Tibial artery (tissue), 4 donors: ENCODE measurements at regions not wholly inside any gene's neighbourhood (a gene's known extent, or its start where the extent isn't known, plus 50 kb on each side); places are given as distances from the start of the nearest gene placed in this dataset.

Experiments used
- DNase-seq, 2 donors: peaks; one replicate each; pipeline ENCODE4 v3.0.0-alpha.2; 2019
- H3K27ac ChIP-seq, 2 donors: fragments of 200-600 bp; sonication (generic) in 1 of 2; 1 replicate in 1 of 2; 2 replicates in 1 of 2; pipeline ENCODE4 v1.5.1; 2018 to 2019; ENCODE audit warnings: mild to moderate bottlenecking in 1 of 2
- H3K27me3 ChIP-seq, 2 donors: fragments of 200-600 bp; sonication (generic) in 1 of 2; one replicate each; pipeline versions ENCODE4 v1.5.1 to v1.6.0; 2016 to 2019
- H3K36me3 ChIP-seq, 3 donors: fragments of 200-600 bp; sonication (generic) in 2 of 3; one replicate each; pipeline ENCODE4 v1.5.1; 2016 to 2019; ENCODE audit warnings: mild to moderate bottlenecking in 2 of 3
- H3K4me1 ChIP-seq, 4 donors: fragments of 200-600 bp; sonication (generic) in 2 of 4; 1 replicate in 3 of 4; 2 replicates in 1 of 4; pipeline ENCODE4 v1.5.1; 2016 to 2019
- H3K4me3 ChIP-seq, 2 donors: fragments of 200-600 bp; sonication (generic) in 1 of 2; 1 replicate in 1 of 2; 2 replicates in 1 of 2; pipeline ENCODE4 v1.5.1; 2018 to 2019; ENCODE audit warnings: mild to moderate bottlenecking in 2 of 2
- H3K9me3 ChIP-seq, 3 donors: fragments of 200-600 bp; sonication (generic) in 1 of 3; one replicate each; pipeline ENCODE4 v1.5.1; 2016 to 2019
- CTCF ChIP-seq, 2 experiments: fragments of 200-600 bp in 1 of 2; fragments of 450-650 bp in 1 of 2; IDR thresholded peaks; one replicate each; pipeline ENCODE4 v1.5.1; 2017 to 2019; ENCODE audit warnings: antibody characterized with exemption in 2 of 2, mild to moderate bottlenecking in 1 of 2, moderate library complexity in 1 of 2
- intact Hi-C: fragments of 100-400 bp; cut with DNase I; formaldehyde crosslinking; loops from one replicate; pipeline ENCODE4 v1.15.0; 2023; ENCODE audit warnings: low total_unique reads

GRCh38 chr5:98102936-98103335 is 670.5 kb upstream of the RGMB start:
- H3K27ac ChIP-seq: no peak overlapping the region
- no peak for TF ChIP-seq CTCF (IDR thresholded peaks at IDR 0.05)
- H3K9me3 ChIP-seq: no peaks in the 10 kb centered on the region
- no peaks in the 10 kb centered on the region for H3K4me1 ChIP-seq
- intact Hi-C loops: no loop called here
- no peaks in the 10 kb centered on the region for H3K27me3 ChIP-seq
- DNase-seq: no peak
- H3K4me3 ChIP-seq: no peak overlapping the region
- no peaks in the 10 kb centered on the region for H3K36me3 ChIP-seq

- no peaks in the 10 kb centered on the region for H3K36me3 ChIP-seq
- intact Hi-C loops: no loop called here
- no peaks in the 10 kb centered on the region for H3K4me1 ChIP-seq
- no peak for DNase-seq
- no peak overlapping the region for H3K27ac ChIP-seq
- H3K9me3 ChIP-seq: no peaks in the 10 kb centered on the region
- H3K27me3 ChIP-seq: no peaks in the 10 kb centered on the region
- no peak for TF ChIP-seq CTCF (IDR thresholded peaks at IDR 0.05)
- H3K4me3 ChIP-seq: no peak overlapping the region
These were observed 669.7 kb upstream of the RGMB start for GRCh38 chr5:98103807-98104206.

GRCh38 chr5:98104454-98105188 is 668.8 kb upstream of the RGMB start:
- Histone ChIP-seq H3K27ac (no peak overlapping the region), H3K4me3 (no peak overlapping the region), H3K4me1 (no peaks in the 10 kb centered on the region), H3K27me3 (no peaks in the 10 kb centered on the region), H3K9me3 (no peaks in the 10 kb centered on the region), H3K36me3 (no peaks in the 10 kb centered on the region)
- intact Hi-C loops: no loop called here
- TF ChIP-seq CTCF (IDR thresholded peaks at IDR 0.05): no peak
- no peak for DNase-seq

GRCh38 chr5:98105681-98106080 is 667.8 kb upstream of the RGMB start:
- Histone ChIP-seq H3K27ac (no peak overlapping the region), H3K4me1 (no peaks in the 10 kb centered on the region), H3K4me3 (no peak overlapping the region), H3K9me3 (no peaks in the 10 kb centered on the region), H3K36me3 (no peaks in the 10 kb centered on the region), H3K27me3 (no peaks in the 10 kb centered on the region)
- DNase-seq: no peak
- intact Hi-C loops: no loop called here
- no peak for TF ChIP-seq CTCF (IDR thresholded peaks at IDR 0.05)

GRCh38 chr5:98106116-98107031 is 667.1 kb upstream of the RGMB start:
- H3K36me3 ChIP-seq: no peaks in the 10 kb centered on the region
- no peaks in the 10 kb centered on the region for H3K9me3 ChIP-seq
- H3K4me1 ChIP-seq: no peaks in the 10 kb centered on the region
- TF ChIP-seq CTCF (IDR thresholded peaks at IDR 0.05): no peak
- H3K27me3 ChIP-seq: no peaks in the 10 kb centered on the region
- DNase-seq: no peak
- H3K27ac ChIP-seq: no peak overlapping the region
- intact Hi-C loops: no loop called here
- H3K4me3 ChIP-seq: no peak overlapping the region
